Uterus (tissue), 2 donors: ENCODE measurements at regions not wholly inside any gene's neighbourhood (a gene's known extent, or its start where the extent isn't known, plus 50 kb on each side); places are given as distances from the start of the nearest gene placed in this dataset.

Source experiments
- CTCF ChIP-seq, 4 experiments: fragments of 200-600 bp in 2 of 4; fragments of 450-650 bp in 2 of 4; sonication (generic) in 2 of 4; IDR thresholded peaks; one replicate each; pipeline ENCODE4 v1.5.1; 2016 to 2019; ENCODE audit warnings: antibody characterized with exemption in 4 of 4, mild to moderate bottlenecking in 2 of 4, moderate library complexity in 1 of 4
- POLR2A ChIP-seq, 2 donors: fragments of 450-650 bp; IDR thresholded peaks; one replicate each; pipeline ENCODE4 v1.6.1; 2016; ENCODE audit warnings: antibody characterized with exemption in 2 of 2, mild to moderate bottlenecking in 1 of 2, moderate library complexity in 1 of 2

- TF ChIP-seq CTCF (IDR thresholded peaks at IDR 0.05) (no peak), POLR2A (IDR thresholded peaks at IDR 0.05) (no peak)
Observed at GRCh38 chr3:126287171-126287535, 70.1 kb downstream of the KLF15 start.
